ENCODE measurements at regions not wholly inside any gene's neighbourhood (a gene's known extent, or its start where the extent isn't known, plus 50 kb on each side); places are given as distances from the start of the nearest gene placed in this dataset.

- no peak for TF ChIP-seq CTCF (conservative IDR thresholded peaks at IDR 0.05; ENCODE audit: low read depth, low read length)
- TF ChIP-seq EZH2 (IDR thresholded peaks at IDR 0.05; ENCODE audit: borderline replicate concordance, low read depth, low read length, poor library complexity, severe bottlenecking): no peak
Observed at GRCh38 chr7:39761449-39761848, 138.1 kb downstream of the RALA start.
